GM21447 (cell line): ENCODE measurements at regions not wholly inside any gene's neighbourhood (a gene's known extent, or its start where the extent isn't known, plus 50 kb on each side); places are given as distances from the start of the nearest gene placed in this dataset.

ENCODE experiments used
- ATAC-seq: cut with Tn5 transposase; IDR thresholded peaks from one replicate; pipeline ENCODE4 v1.9.1; 2021; ENCODE audit not compliant: unreplicated experiment

DNA sequence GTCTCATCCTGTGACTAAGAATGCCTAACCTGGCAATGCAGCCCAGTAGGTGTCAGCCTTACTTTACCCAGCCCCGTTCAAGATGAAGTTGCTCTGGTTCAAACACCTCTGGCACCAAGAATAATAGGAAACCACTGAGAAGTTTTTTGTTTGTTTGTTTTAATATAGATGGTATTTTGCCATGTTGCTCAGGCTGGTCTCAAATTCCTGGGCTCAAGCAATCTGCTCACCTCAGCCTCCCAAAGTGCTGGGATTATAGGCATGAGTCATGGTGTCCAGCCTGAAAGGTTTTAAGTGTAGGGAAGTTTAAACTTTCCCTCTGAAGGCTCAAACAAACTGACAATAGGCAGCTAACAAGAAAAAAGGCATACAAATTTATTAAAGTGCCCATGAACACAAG, 51.2 kb upstream of the ABCC4 start:
- ATAC-seq, result no peak

DNA sequence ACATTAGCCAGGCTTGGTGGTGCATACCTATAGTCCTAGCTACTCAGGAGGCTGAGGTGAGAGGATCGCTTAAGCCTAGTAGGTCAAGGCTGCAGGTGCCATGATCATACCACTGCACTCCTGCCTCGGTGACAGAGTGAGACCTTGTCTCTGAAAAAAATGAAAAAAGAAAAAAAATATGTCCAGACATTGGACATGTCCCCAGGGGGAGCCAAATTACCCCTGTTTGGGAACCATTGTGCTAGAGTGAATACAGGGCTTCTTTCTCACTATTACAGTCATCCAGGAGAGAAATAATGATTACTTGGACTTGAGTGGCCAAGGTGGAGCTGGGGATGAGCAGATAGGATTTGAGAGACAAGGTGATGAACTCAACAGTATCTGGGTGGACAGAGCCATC, 52.9 kb upstream of the ABCC4 start:
- ATAC-seq, result no peak

DNA sequence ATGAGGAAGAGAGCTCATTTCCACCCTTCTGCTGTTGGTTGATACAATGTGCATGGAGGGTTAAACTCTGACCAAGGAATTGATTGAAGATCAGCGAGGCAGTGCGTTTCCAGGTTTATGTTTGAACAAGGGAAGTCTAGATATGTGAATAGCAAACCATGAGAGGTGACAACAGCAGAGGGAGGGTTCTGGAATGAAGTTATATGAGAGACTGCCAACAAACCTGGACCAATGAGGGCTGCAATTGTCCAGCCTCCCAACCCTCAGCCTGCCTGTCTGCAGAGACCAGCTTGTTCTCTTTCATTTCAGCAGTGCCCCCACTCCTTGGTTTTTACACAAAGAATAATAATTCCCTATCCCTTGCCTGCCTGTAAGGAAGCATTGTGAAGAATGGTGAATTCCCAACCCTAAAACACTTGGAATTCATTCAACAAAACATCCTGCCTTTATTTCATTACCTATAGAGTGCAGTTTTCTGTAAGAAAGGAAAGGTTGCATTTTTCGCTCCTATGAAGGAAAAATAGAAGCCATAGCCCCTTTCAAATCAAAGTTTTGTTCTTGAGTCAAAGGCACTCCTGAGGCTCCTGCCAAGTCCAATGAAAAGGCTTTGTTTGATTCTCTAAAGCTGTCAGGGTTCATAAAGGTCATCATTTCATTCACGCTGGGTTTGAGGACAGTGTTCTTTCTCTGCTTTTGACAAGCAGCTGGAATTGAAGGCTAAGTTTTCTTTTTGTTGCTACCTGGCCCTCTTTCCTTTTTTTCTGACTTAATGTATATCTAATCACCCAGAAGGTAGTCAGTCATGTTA, 53.6 kb upstream of the ABCC4 start:
- no peak for ATAC-seq

DNA sequence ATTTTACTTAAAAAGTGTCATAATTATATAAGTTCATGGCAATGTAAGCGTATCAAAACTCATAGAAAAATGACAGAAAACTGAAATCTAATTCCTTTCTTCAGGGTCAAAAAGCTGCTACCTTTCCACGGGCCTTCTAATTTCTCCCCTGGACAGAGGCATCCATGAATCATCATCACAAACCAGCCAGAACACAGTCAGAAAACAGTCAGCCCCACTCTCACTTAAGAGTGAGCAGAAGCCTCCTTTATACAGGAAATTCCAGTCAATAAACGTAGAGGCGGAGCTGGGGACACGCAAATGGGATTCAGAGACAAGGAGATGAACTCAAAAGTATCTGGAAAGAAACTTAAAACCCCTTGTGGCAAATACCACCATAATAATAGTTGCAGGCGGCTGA, 54.2 kb upstream of the ABCC4 start:
- ATAC-seq, result no peak

DNA sequence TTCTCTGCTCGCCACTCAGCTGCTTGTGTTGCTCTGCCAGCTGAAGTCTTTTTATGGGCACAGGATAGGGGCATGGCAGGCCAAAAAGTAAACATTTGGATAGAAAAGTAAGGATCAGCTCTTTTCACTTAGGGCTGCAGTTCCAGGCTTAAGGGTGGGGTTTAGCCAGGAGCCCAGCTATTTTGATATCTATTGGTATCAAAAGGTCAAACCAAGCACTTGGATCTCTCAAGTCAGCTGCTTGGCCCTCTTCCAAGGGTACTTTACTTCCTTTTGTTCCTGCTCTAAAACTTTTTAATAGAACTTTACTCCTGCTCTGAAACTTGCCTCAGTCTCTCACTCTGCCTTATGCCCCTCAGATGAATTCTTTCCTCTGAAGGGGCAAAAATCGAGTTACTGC, 55.7 kb upstream of the ABCC4 start:
- ATAC-seq, result no peak

GRCh38 chr13:95357875-95358274, 56.6 kb upstream of the ABCC4 start:
- no peak for ATAC-seq

DNA sequence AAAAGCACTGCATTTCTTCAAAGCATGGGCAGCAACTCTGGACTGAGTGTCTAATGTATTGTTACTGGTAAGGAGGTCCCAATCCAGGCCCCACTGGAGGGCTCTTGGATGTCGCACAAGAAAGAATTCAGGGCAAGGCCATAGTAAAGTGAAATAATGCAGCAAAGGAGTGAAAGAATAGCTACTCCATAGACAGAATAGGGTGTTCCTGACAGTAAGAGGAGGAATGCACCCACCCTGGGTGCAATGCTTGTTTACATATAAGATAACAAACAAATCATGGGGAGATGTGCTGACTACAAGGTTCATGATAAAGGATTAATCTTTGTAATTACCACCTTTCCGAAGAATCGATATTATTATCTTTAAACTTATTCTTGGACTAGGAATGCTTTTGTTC, 58.8 kb upstream of the ABCC4 start:
- ATAC-seq, result no peak

DNA sequence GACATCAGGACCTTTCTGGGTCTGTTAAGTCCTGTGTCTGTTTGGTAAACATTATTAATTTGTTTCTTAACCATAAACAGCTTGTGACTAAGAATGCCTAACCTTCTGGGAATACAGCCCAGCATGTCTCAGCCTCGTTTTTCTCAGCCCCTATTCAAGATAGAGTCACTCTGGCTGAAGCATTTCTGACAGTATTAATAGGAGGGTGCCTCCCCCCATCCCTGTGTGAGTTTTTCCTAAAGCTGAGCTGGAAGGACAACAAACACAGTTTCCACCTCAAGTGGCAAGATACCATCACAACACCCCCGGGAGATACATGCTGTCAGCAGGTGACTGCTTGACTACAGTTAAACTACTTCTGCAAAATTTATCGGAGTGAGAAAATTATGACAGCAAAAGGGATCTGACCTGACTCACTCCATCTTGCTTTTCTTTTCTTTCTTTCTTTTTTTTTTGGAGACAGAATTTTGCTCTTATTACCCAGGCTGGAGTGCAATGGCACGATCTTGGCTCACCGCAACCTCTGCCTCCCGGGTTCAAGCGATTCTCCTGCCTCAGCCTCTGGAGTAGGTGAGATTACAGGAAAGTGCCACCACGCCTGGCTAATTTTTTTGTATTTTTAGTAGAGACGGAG, 59.3 kb upstream of the ABCC4 start:
- no peak for ATAC-seq

DNA sequence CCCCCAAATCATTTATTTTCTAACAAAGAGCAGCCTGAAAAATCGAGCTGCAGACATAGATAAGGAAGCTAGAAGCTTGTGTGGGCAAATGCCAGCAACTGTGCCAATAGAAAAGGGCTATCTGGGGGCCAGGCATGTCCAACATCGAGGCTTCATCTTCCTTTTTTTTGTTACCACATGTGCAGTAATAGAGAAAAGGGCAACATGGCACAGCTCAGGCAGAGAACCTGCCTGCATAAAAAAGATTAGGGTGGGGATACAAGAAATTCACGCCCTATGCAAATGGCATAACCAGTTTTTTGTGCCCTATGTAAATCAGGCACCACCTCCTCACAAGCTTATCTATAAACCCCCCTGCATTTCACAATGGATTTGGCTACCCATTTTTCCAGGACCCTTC, 60.4 kb upstream of the ABCC4 start:
- ATAC-seq, result no peak

- no peak for ATAC-seq
Observed at GRCh38 chr13:95362666-95363065, 61.4 kb upstream of the ABCC4 start.

- no peak for ATAC-seq
Observed at GRCh38 chr13:95367309-95367843, 66.1 kb upstream of the ABCC4 start.

- ATAC-seq, result no peak
Observed at GRCh38 chr13:95368998-95369397, 67.7 kb upstream of the ABCC4 start.

DNA sequence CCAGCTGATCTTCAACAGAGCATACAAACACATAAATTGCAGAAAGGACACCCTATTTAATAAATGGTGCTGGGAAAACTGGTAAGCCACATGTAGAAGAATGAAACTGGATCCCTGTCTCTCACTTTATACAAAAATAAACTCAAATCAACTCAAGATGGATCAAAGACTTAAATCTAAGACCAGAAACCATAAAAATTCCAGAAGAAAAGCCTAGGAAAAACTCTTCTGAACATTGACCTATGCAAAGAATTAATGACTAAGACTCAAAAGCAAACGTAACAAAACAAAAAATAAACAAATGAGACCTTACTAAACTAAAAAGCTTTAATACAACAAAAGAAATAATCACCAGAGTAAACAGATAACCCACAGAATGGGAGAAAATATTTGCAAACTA, 74.5 kb upstream of the ABCC4 start:
- ATAC-seq, result no peak

- ATAC-seq, result no peak
Observed at GRCh38 chr13:95378603-95379002, 77.4 kb upstream of the ABCC4 start.

GRCh38 chr13:95380468-95381211, 79.4 kb upstream of the ABCC4 start:
- peak; percentile 85 for ATAC-seq

- ATAC-seq, result no peak
Observed at GRCh38 chr13:95381212-95381527, 79.9 kb upstream of the ABCC4 start.

DNA sequence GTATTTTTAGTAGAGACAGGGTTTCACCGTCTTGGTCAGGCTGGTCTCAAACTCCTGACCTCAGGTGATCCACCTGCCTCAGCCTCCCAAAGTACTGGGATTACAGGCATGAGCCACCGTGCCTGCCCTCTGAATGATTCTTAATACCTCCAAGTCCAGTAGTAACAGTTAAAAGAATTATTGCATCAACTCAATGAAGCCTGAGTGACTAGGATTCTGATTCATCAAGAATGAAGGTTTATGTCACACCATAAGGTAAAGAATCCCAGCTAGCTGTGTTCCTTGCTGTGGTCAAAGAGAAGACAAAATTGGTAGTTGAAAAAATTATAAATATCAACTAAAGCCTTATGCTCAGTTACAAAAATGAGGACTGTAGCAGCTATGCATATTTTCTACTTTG, 81.2 kb upstream of the ABCC4 start:
- ATAC-seq, result no peak

DNA sequence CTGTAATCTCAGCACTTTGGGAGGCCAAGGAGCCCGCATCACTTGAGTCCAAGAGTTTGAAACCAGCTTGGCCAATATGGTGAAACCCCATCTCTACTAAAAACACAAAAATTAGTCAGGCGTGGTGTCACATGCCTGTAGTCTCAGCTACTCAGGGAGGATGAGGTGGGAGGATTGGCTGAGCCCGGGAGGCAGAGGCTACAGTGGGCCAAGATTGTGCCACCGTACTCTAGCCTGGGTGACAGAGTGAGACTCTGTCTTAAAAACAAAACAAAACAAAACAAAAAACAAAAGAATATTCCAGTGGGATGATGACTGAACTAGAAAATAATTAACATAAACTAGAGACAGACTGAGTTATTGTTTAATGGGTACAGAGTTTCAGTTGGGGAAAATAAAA, 81.7 kb upstream of the ABCC4 start:
- ATAC-seq, result no peak

DNA sequence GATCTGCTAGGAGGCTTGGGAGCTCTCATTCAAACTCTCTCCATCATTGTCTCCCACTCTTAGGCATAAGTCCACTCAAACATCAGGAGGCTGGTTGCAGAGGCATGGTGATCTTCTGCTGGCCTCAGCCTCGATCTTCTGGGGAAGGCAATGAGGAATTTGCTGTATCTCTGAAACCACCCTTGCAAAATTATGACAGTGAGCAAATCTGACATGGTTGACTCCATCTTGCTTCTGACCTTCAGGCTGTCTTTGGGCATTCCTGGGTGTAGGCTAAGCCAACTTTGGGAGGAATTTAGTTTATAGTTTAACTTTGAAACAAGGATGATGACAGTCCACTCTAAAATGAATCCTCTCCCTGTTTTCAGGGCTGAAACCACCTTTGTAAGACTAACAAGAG, 84.1 kb upstream of the ABCC4 start:
- ATAC-seq, result no peak

GRCh38 chr13:95385798-95386197, 84.5 kb upstream of the ABCC4 start:
- ATAC-seq, result no peak

GRCh38 chr13:95386370-95386769, 85.1 kb upstream of the ABCC4 start:
- no peak for ATAC-seq

- ATAC-seq, result no peak
Observed at GRCh38 chr13:95387733-95388207, 86.5 kb upstream of the ABCC4 start.
